ENCODE measurements at regions not wholly inside any gene's neighbourhood (a gene's known extent, or its start where the extent isn't known, plus 50 kb on each side); places are given as distances from the start of the nearest gene placed in this dataset.

GRCh38 chr17:33383488-33384023 lies 90.5 kb upstream of the ASIC2 start:
- TF ChIP-seq EZH2 (IDR thresholded peaks at IDR 0.05; ENCODE audit: borderline replicate concordance, low read depth, low read length, severe bottlenecking) (no peak), POLR2A (IDR thresholded peaks at IDR 0.05; ENCODE audit: low read depth, low read length) (no peak), POLR2AphosphoS5 (IDR thresholded peaks at IDR 0.05; ENCODE audit: insufficient read depth, low read depth, low read length) (no peak), JUN (IDR thresholded peaks at IDR 0.05; ENCODE audit: borderline replicate concordance, insufficient read depth, insufficient read length, low read depth) (no peak), FOS (IDR thresholded peaks at IDR 0.05; ENCODE audit: borderline replicate concordance, insufficient read depth, low read length) (no peak), MYC (IDR thresholded peaks at IDR 0.05; ENCODE audit: low read depth, low read length) (no peak), GATA2 (IDR thresholded peaks at IDR 0.05; ENCODE audit: insufficient read depth, insufficient read length, low read depth, low read length) (no peak)
- TF ChIP-seq, protein P1, sequence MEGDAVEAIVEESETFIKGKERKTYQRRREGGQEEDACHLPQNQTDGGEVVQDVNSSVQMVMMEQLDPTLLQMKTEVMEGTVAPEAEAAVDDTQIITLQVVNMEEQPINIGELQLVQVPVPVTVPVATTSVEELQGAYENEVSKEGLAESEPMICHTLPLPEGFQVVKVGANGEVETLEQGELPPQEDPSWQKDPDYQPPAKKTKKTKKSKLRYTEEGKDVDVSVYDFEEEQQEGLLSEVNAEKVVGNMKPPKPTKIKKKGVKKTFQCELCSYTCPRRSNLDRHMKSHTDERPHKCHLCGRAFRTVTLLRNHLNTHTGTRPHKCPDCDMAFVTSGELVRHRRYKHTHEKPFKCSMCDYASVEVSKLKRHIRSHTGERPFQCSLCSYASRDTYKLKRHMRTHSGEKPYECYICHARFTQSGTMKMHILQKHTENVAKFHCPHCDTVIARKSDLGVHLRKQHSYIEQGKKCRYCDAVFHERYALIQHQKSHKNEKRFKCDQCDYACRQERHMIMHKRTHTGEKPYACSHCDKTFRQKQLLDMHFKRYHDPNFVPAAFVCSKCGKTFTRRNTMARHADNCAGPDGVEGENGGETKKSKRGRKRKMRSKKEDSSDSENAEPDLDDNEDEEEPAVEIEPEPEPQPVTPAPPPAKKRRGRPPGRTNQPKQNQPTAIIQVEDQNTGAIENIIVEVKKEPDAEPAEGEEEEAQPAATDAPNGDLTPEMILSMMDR (IDR thresholded peaks at IDR 0.05; ENCODE audit: extremely low read depth in 1 of 2, insufficient read depth in 1 of 2, low read depth in 1 of 2, low read length in 2 of 2), result no peak
- TF ChIP-seq, protein P2, sequence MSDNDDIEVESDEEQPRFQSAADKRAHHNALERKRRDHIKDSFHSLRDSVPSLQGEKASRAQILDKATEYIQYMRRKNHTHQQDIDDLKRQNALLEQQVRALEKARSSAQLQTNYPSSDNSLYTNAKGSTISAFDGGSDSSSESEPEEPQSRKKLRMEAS (IDR thresholded peaks at IDR 0.05; ENCODE audit: insufficient read depth, insufficient read length), result no peak

Measured in endothelial cell of umbilical vein (primary cell).